ENCODE measurements at regions not wholly inside any gene's neighbourhood (a gene's known extent, or its start where the extent isn't known, plus 50 kb on each side); places are given as distances from the start of the nearest gene placed in this dataset.
"Not testable (repeated sequence)": the region's sequence is repeated elsewhere in the genome, so short reads cannot be mapped to it uniquely, and the experiment has no call there.

GRCh38 chrX:13955975-13956374 lies 73.7 kb downstream of the GEMIN8 start:
- Histone ChIP-seq H3K4me1 (no peaks in the 10 kb centered on the region), H3K27me3 (replicated peaks in 1 of 7) (peaks cover 0 to 11% (median 0%) of the 10 kb centered on the region in 7 donors), H3K36me3 (no peaks in the 10 kb centered on the region), H3K9me3 (peaks cover 0 to 4% (median 0%) of the 10 kb centered on the region in 8 donors), H3K4me3 (no peak overlapping the region), H3K27ac (no peak overlapping the region)
- DNase-seq, result no peak
- intact Hi-C loops (cut with DNase I; ENCODE audit: low total_unique reads), result no loop called here
- WGBS, 5 donors, result 78 to 94% (median 87%) methylated on average over 3 of the region's 3 CpGs
- no peak for TF ChIP-seq POLR2AphosphoS5 (IDR thresholded peaks at IDR 0.05)
- no peak for TF ChIP-seq POLR2A (IDR thresholded peaks at IDR 0.05)
- no peak for TF ChIP-seq CTCF (IDR thresholded peaks at IDR 0.05 in 8 of 11, conservative IDR thresholded peaks at IDR 0.05 in 3 of 11)

- 63 to 85% (median 74%) methylated on average over 6 of the region's 6 CpGs for WGBS, 5 donors
- no peak for DNase-seq
- TF ChIP-seq CTCF (IDR thresholded peaks at IDR 0.05 in 8 of 11, conservative IDR thresholded peaks at IDR 0.05 in 3 of 11) (no peak), POLR2A (IDR thresholded peaks at IDR 0.05) (no peak), POLR2AphosphoS5 (IDR thresholded peaks at IDR 0.05) (peak in 1 of 3 donors; percentile 8)
- H3K36me3 ChIP-seq, result no peaks in the 10 kb centered on the region
- intact Hi-C loops (cut with DNase I; ENCODE audit: low total_unique reads), result no loop called here
- peak overlapping the region in 1 of 8 donors; percentile 33 for H3K27ac ChIP-seq
- no peak overlapping the region for H3K4me3 ChIP-seq
- no peaks in the 10 kb centered on the region for H3K4me1 ChIP-seq
- peaks cover 0 to 11% (median 0%) of the 10 kb centered on the region in 7 donors for H3K27me3 ChIP-seq (replicated peaks in 1 of 7)
- H3K9me3 ChIP-seq, result peaks cover 0 to 4% (median 0%) of the 10 kb centered on the region in 8 donors
Observed at GRCh38 chrX:13955095-13955647, 74.5 kb downstream of the GEMIN8 start.

GRCh38 chrX:13952581-13952980 lies 77.1 kb downstream of the GEMIN8 start:
- TF ChIP-seq CTCF (IDR thresholded peaks at IDR 0.05 in 8 of 11, conservative IDR thresholded peaks at IDR 0.05 in 3 of 11) (no peak), POLR2AphosphoS5 (IDR thresholded peaks at IDR 0.05) (no peak), POLR2A (IDR thresholded peaks at IDR 0.05) (no peak)
- WGBS, 5 donors, result 64 to 76% (median 71%) methylated on average over 4 to 5 of the region's 5 CpGs
- H3K27me3 ChIP-seq (replicated peaks in 1 of 7), result peaks cover 0 to 6% (median 0%) of the 10 kb centered on the region in 7 donors

GRCh38 chrX:13946223-13946622 lies 83.5 kb downstream of the GEMIN8 start:
- 81 to 88% (median 82%) methylated on average over 5 to 6 of the region's 6 CpGs for WGBS, 5 donors
- H3K27ac ChIP-seq; H3K36me3 ChIP-seq; H3K4me3 ChIP-seq; H3K4me1 ChIP-seq; intact Hi-C loops (cut with DNase I; ENCODE audit: low total_unique reads); DNase-seq; H3K9me3 ChIP-seq: not testable (repeated sequence)
- peaks cover 0 to 14% (median 0%) of the 10 kb centered on the region in 7 donors for H3K27me3 ChIP-seq (replicated peaks in 1 of 7)

More at GRCh38 chrX:13952581-13952980, 77.1 kb downstream of the GEMIN8 start:
- intact Hi-C loops (cut with DNase I; ENCODE audit: low total_unique reads), result no loop called here
- no peaks in the 10 kb centered on the region for H3K36me3 ChIP-seq
- H3K27ac ChIP-seq, result no peak overlapping the region
- H3K4me1 ChIP-seq, result no peaks in the 10 kb centered on the region
- DNase-seq, result no peak
- no peak overlapping the region for H3K4me3 ChIP-seq
- H3K9me3 ChIP-seq, result peaks cover 0 to under 1% (median 0%) of the 10 kb centered on the region in 8 donors

GRCh38 chrX:13945787-13946186 lies 83.9 kb downstream of the GEMIN8 start:
- H3K4me3 ChIP-seq; H3K36me3 ChIP-seq; DNase-seq; H3K27ac ChIP-seq; H3K4me1 ChIP-seq; H3K9me3 ChIP-seq; intact Hi-C loops (cut with DNase I; ENCODE audit: low total_unique reads): not testable (repeated sequence)
- 89 to 100% (median 91%) methylated on average over 1 of the region's 3 CpGs; no CpG with 5 or more reads in 2 of the 5 donors for WGBS, 5 donors
- H3K27me3 ChIP-seq (replicated peaks in 1 of 7), result peaks cover 0 to 19% (median 0%) of the 10 kb centered on the region in 7 donors

Data from spleen (tissue), 11 donors.